Activated CD4-positive, alpha-beta T cell treated with anti-CD3 and anti-CD28 coated beads, Interleukin-2, Interleukin-4, amounts not matched to agents 100 ng/mL and 50 ng/mL, durations not matched to agents 16 hours and 8 hours (primary cell): ENCODE measurements at regions not wholly inside any gene's neighbourhood (a gene's known extent, or its start where the extent isn't known, plus 50 kb on each side); places are given as distances from the start of the nearest gene placed in this dataset.
"Not testable (repeated sequence)": the region's sequence is repeated elsewhere in the genome, so short reads cannot be mapped to it uniquely, and the experiment has no call there.

Experiments
- DNase-seq: peaks from one replicate; pipeline ENCODE4 v3.0.0-alpha.2; 2020; ENCODE audit warnings: low spot score

DNA sequence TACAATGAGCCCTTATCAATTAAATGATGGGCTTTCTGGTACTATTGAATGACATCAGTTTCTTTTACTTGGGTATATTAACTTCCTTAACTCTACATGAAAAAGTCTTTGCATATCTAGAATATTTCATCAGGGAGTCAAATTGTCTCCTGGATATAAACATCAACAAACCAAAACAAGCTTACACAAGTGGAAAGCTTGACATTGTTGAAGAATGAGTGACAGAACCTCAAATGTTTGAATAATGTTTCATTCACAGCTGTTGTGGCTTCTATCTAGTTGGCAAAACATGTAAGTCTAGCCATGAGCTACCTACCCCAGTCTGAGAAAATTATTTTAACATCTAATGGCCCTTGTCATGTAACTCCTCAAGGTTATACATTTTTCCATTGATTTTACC lies 604.8 kb upstream of the ADAMTS5 start:
- DNase-seq: no peak

DNA sequence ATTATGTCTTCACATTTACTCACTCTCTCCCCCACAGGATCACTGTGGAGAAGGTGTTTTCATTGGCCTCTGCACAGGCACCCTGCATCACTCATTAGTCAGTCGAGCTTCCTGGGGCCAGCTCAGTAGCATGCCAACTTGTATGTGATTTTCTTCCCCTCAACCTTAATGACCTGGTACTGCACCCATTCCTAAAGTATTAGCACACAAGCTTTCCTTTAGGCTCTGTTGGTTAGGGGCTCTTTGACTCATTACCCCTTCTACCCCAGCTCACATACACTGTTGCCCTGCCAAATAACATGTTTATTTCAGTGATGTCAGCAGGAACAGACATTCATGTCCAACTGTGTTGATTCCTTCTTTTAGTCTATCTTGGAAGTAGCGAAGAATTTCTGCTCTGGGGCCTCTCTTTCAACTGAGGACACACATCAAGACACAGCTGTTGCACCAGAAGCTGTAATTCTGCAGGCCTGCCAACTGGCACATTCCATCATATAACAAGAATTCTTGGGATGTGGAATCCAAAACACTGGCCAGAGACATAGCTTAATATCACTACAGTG lies 603.5 kb upstream of the ADAMTS5 start:
- DNase-seq: no peak

DNA sequence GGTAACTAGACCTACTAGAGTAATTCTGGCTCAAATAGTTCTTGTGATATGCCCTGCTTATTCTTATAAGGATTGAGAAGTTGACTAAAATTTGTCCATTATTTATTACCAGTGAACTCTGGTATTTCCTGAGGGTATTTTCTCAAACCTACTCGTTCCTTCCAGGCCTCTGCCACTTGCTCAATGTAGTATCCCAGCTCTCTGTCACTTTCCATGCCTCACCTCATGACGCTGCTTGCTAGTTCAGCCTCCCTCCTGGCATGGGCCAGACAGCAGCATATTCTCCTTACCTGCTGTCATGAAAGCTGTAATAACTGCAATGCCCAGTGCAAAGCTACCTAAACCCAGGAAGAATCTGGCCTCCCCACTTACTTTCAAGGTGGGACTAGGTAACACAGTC lies 602.9 kb upstream of the ADAMTS5 start:
- no peak for DNase-seq

DNA sequence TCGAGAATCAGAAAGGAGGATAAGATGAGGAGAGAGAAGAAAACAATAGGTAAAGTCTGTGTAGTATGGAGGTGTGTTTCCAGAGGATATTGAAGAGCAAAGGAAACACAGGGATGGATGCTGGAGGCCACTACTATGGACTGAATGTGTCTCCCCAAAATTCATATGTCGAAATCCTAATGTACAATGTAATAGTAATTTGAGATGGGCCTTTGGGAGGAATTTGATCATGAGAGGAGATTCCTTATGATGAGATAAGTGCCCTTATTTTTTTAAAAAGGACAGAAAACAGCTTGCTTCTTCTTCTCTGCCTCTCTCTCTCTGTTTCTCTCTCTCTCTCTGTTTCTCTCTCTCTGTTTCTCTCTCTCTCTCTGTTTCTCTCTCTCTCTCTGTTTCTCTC lies 602.2 kb upstream of the ADAMTS5 start:
- no peak for DNase-seq

DNA sequence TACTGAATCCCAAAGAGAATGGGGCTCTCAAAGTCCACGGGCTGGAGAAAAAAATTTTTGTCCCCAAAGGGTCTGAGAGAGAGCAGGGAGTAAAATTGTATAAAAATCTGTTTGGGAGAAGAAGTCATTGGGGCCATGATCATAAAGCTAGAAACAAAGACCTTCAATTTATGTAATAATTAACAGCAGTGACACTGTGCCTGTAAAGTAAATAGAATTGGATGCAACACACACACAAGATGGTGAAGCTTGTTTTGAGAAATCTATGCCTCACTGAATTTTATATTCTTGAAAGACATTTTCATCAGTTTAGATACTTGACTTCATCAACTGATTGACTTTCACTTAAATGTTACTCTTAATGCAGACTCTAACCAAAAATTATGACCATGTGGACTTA lies 600.5 kb upstream of the ADAMTS5 start:
- DNase-seq: no peak

DNA sequence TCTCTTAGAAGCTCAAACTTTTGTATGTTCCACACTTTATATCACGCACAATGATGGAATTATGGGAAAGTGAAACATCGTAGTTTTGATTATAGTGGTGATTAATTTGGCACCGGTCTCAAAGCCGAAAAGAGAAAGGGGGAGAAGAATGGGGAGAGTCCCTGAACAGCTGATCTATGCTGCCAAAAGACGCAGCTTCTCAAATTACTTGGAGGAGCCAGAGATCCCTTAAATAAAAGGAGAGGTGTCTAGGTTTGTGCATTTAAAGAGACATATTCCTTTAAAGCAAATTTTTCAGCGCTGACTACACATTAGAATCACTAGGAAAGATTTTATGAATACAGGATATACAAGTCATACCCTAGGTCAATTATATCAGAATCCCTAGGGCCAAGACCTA lies 599.6 kb upstream of the ADAMTS5 start:
- DNase-seq: no peak

DNA sequence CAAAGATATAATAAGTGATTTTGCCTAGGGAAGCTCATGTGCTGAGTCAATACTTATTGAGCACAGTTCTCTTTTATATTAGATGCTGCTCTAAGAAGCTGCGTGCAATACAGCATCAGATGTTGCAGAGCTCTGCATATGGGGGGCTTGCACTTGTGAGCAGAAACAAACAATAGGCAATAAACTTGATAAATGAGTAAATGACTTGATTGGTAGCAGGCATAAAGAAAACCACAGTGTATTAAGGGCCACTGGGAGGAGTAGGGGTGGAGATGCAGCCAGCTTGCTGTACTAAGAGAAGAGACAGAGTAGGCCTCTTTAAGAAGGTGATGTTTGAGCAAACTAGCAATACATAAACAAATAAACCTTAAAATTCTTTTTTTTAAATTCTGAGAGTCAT lies 598.5 kb upstream of the ADAMTS5 start:
- no peak for DNase-seq

DNA sequence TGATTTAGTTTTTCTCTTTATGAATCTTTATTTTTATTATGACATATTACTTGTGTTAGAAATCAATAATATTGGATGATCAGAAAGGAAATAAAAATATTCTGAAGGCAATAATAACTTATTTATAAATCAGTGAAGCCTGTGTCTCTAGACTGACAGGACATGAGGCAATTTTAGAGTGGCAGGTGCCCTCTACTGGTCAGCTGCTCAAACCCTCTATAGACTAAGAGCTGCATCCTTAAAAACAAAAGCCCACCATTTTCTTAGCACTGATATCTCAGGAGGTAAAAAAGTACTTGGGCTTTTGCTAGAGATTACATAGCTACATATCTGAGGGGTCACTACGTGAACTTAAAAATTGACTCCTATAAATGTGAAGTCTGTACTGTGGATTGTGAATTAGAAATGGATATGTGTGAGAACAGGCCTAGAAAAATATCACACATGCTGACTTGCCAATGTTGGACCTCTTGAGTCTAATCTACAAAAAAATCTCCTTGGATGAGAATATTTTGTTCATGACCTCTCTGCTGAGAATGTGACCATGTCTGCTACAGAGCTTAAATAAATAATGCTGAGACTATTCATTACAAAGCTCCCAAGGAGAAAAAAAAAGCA lies 597.9 kb upstream of the ADAMTS5 start:
- DNase-seq: peak; percentile 19

DNA sequence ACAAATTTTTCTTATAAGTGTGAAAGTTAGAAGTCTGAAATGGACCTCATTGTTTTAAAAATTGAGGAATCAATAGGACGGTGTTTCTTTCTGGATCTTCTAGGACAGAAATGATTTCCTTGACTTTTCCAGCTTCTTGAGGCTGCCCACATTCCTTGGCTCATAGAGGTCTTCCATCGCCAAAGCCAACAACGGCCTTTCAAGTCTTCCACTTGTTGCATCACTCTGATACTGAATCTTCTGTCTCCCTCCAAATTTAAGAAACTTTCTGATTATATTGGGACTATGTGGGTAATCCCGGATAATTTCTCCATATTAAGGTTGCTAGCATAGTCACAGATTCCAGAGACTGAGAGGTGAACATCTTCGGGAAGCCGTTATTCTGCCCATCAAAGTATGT lies 595.4 kb upstream of the ADAMTS5 start:
- DNase-seq: no peak

DNA sequence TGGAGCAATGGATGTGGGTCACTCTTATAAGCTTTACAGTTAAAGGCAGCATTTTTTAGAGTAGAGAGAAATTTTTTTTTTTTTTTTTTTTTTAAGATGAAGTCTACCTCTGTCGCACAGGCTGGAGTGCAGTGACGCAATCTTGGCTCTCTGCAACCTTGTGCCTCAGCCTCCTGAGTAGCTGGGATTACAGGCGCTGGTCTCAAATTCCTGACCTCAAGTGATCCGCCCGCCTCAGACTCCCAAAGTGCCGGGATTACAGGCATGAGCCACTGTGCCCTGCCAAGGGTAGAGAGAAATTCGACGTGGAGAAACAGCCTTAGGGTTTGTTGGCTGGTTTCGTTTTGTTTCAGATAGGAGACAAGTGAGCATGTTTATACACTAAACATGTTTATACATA lies 594.2 kb upstream of the ADAMTS5 start:
- DNase-seq: no peak

DNA sequence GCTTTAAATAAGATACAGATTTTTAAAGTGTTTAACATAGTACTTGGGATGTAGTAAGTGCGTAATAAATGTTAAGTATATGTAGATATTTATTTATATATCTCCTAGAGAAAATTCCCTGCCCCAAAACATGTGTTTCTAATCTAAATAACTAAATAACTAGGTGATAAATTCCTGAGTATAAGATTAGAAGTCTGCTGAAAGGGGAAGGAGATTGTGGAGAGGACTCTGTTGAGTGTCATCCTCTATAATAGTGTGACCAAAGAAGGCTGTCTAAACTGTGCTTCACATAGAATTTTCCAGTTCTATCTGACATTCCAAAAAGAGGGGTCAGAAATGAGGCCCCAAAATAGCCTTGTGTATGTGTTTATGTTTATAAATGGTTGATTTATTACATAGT lies 590.5 kb upstream of the ADAMTS5 start:
- no peak for DNase-seq

DNA sequence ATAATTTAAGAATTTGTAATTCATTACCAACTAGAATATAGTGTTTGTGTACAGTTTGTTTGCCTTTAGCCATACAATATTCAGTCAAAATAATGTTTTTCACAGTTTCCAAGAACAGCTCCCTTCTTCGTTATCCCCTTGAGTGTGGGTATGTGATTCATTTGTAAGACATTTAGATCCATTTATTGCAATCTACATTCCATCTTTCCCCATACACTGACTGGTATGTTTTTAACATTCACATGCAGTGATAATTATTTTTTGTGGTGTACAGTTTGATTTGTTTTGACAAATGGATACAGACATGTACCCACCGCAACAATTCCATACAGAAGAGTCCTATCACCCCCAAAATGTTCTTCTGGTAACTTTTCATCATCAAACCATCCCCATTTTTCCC lies 589.1 kb upstream of the ADAMTS5 start:
- DNase-seq: no peak

DNA sequence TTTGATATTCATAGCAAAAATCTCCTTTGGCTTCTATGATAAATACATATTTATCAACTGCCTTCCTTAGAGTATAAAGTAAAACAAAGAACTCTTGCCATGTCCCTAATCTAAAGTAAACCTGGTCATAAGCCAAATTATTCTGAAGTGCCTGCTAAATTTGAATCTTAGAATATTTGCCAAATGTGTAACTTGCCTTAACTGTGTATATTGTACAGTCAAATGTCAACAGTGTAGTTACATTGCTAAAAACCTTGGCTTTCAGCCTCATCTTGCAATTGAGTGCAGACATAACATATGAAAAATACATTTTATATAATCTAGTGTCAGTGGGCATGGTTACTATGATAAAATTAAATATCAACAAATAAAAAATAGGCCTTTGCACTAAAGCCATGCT lies 583.4 kb upstream of the ADAMTS5 start:
- DNase-seq: no peak

DNA sequence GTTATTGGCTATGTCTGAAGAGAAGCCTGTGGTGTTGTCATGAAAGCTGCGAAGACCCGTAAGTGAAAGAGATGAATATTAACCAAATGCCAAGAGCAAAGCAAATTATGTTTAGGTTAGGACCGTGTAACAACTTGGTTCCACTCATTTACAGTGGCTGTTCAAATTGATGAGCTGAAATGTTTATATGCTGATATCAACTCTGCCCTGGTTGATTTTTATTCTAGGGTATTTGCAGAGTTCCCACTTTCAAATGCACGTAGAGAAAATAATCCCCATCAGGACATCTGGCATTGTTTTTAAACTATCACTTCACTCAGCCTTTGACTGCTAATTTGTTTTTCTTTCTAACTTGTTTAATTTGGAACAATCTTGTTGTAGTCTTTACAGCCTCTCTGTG lies 581.6 kb upstream of the ADAMTS5 start:
- DNase-seq: no peak

DNA sequence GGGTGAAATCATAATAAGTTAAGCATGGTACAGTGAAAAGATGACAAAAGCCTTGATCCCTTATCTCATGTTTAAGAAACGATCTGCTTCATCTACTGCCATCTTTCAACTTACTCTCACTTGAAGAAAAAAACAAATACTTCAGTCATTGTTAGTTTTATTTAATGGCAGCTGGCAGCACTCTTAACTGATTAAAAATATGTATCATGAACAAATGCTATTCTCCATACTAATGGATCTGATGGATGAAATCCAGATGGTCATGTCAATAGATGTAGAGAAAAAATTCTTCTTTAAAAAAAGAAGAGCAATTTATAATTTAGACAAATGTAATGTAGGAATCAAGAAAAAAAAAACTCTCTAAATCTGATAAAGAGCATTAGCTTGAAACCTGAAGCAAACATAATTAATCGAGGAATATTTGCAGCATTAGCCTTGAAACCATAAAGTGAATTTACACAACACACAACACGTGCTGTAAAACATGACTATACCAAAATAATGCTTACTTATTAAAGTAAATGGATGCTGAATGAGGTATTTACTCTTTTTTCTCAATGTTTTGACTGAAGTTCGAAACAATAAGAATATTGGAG lies 579.0 kb upstream of the ADAMTS5 start:
- DNase-seq: no peak

DNA sequence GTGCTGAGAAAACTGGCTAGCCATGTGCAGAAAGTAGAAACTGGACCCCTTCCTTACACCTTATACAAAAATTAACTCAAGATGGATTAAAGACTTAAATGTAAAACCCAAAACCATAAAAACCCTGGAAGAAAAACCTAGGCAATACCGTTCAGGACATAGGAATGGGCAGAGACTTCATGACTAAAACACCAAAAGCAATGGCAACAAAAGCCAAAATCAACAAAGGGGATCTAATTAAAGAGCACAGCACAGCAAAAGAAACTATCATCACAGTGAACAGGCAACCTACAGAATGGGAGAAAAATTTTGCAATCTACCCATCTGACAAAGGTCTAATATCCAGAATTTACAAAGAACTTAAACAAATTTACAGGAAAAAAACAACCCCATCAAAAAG lies 575.2 kb upstream of the ADAMTS5 start:
- DNase-seq: not testable (repeated sequence)

DNA sequence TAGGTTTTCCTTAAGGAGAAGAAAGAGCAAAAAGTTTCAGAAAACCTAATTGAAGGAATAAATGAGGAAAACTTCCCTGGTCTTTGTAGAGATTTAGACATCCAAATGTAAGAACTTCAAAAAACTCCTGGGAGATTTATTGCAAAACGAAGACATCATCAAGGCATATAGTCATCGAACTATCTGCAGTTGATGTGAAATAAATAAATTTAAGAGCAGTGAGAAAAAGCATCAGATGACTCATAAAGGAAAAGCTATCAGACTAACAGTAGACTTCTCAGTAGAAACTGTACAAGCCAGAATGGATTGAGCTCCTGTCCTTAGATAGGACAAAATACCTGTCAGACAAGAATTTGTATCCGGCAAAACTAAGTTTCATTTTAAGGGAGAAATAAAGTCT lies 569.4 kb upstream of the ADAMTS5 start:
- no peak for DNase-seq

DNA sequence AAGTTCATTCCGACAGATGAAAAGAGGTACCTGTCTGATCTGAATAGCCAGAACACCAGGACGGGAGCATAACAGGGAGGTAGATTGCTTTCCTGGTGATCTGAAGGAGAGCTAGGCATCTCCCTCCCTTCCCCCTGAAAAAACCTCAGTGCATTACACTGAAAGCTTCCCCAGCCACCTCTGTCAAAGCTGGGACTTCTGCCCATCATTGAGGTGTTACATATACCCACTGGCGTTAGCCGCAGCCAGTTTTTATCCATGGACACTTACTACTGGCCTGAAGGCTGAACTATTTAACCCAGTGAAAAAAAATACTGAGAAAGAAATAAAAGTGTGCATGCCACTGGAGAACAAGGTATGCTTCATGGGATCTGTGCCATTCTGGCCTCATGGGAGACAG lies 568.3 kb upstream of the ADAMTS5 start:
- DNase-seq: no peak

DNA sequence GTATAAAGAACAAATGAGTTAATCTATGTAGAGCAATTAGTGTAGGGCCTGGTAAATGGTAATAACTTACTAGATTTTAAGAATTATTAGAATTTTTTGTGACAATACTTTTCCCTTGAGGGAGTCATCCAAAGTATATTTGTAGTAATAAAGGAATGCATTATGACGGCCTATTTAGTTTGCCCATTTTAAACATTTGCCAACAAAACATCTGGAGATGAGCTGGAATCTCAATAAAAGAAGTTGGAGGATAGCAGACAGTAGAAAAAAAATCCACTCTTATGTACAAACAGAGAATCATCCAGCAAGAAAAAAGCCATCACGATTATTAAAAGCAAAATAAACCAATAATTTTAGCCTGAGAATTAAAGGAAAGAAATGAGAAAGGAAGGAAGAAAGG lies 567.3 kb upstream of the ADAMTS5 start:
- DNase-seq: no peak

DNA sequence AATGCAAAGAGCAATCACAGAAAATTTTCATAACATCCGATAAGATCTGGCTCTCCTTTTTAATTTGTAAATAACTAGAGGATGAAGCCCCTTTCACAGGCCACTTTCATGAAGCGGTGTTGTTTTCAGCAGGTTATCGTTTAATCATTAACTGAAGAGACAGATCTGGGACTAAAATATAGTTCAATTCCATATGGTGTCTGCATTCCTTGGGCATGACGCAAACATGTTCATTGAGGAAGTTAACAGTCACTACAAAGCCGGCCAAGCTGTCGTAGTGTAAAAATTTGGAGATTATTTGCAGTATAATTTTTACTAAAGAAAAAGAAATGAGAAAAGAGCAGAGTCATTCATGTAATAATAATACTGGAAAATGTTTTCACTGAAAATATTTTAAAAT lies 565.2 kb upstream of the ADAMTS5 start:
- no peak for DNase-seq

DNA sequence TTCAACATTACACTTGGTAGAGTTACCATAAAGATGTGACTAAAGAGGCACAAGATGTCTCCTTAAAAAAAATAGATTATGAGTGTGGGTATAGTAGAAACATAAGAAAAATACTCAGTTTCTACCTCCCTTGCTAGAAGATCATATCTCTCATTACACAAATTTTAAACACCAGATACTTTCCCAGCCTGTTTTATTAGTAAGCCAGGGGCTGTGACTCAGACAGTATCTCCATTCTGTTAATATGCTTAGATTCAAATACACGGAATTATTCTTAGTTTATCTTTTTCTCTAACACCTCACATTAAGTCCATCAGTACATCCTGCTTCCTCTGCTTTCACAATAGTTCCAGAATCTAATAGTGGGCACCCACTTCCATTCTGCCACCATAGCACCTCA lies 561.8 kb upstream of the ADAMTS5 start:
- no peak for DNase-seq

DNA sequence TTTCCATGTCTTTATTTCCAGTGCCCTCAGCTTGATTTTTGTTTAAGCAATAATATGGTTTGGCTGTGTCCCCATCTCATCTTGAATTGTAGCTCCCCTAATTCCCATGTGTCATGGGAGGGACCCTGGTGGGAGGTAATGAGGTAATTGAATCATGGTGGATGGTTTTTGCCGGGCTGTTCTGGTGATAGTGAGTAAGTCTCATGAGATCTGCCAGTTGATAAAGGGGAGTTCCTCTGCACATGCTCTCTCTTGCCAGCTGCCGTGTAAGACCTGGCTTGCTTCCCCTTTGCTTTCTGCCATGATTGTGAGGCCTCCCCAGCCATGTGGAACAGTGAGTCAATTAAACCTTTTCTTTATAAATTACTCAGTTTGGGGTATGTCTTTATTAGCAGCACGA lies 559.6 kb upstream of the ADAMTS5 start:
- no peak for DNase-seq

DNA sequence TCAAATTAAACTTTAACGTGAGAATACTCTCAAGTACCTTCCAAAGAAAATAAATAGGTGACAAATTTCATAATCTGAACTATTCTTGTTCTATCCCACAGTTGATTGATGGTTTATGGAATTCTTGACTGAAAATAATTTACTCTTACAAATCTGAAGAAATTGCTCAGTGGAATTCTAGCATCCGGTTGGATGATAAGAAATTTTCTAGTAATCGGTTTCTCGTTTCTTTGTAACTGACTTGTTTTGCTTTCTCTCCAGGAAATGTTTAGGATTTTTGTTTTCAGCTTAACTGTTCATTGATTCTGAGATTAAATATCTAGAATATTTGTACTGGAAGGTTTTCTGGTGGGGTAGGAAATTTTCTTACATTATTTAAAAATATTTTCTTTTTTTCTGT lies 558.9 kb upstream of the ADAMTS5 start:
- no peak for DNase-seq

DNA sequence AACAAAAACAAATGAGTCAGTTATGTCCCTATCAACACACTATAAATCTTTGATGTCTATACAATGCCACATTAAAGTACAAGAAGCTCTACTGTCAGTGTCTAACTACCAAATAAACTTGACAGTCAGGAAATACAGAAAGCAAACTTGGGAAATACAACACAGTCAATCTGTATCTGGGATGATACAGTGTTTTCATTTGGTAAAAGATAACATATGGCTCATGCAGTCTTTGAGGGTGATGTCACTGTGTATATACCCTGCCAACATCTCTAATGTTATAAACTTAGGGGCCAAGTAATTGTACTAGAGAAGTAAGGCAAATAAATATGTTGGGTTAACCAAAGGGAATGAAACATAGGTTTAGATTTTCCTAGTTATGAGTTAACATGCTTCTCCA lies 552.5 kb upstream of the ADAMTS5 start:
- DNase-seq: no peak
